Natural killer cell (primary cell): ENCODE measurements at regions not wholly inside any gene's neighbourhood (a gene's known extent, or its start where the extent isn't known, plus 50 kb on each side); places are given as distances from the start of the nearest gene placed in this dataset.

Source experiments
- ATAC-seq, 3 donors: fragments of 150-1000 bp in 2 of 3; fragments of 200-7000 bp in 1 of 3; cut with Tn5 transposase; 1 replicate in 1 of 3; 2 replicates in 2 of 3; pipeline ENCODE4 v1.10.0; 2021; ENCODE audit warnings: mild to moderate bottlenecking in 2 of 3, moderate library complexity in 2 of 3
- DNase-seq, 2 donors: peaks; one replicate each; pipeline versions ENCODE4 v3.0.0 to v3.0.0-alpha.2; 2013 to 2021; ENCODE audit warnings: mixed read lengths in 1 of 2
- H3K27ac ChIP-seq: one replicate; pipeline ENCODE4 v1.5.1; 2013; ENCODE audit warnings: mild to moderate bottlenecking, low read length
- H3K27me3 ChIP-seq: one replicate; pipeline ENCODE4 v1.6.1; 2013; ENCODE audit warnings: low read length; ENCODE audit not compliant: control insufficient read depth, insufficient read depth
- H3K36me3 ChIP-seq: one replicate; pipeline ENCODE4 v1.6.1; 2013; ENCODE audit warnings: low read length; ENCODE audit not compliant: control insufficient read depth, insufficient read depth
- H3K4me1 ChIP-seq: one replicate; pipeline ENCODE4 v1.6.1; 2013; ENCODE audit warnings: low read length; ENCODE audit not compliant: control insufficient read depth, insufficient read depth
- H3K4me3 ChIP-seq: one replicate; pipeline ENCODE4 v1.5.1; 2013; ENCODE audit warnings: low read length
- H3K9me3 ChIP-seq: one replicate; pipeline ENCODE4 v1.6.1; 2013; ENCODE audit warnings: low read length; ENCODE audit not compliant: control insufficient read depth, insufficient read depth
- H3K27ac Mint-ChIP-seq, 2 donors: one replicate each; pipeline ENCODE4 v1.8.0; 2022; ENCODE audit warnings: mild to moderate bottlenecking in 2 of 2, mixed read lengths in 2 of 2, moderate library complexity in 1 of 2
- H3K27me3 Mint-ChIP-seq, 2 donors: one replicate each; pipeline ENCODE4 v1.8.0; 2022; ENCODE audit warnings: low read depth in 2 of 2, mixed read lengths in 2 of 2
- H3K36me3 Mint-ChIP-seq: one replicate; pipeline ENCODE4 v1.8.0; 2022; ENCODE audit warnings: mixed read lengths
- H3K4me1 Mint-ChIP-seq, 2 donors: one replicate each; pipeline ENCODE4 v1.8.0; 2022; ENCODE audit warnings: mixed read lengths in 2 of 2
- H3K4me3 Mint-ChIP-seq: one replicate; pipeline ENCODE4 v1.8.0; 2022; ENCODE audit warnings: mild to moderate bottlenecking, moderate library complexity, mixed read lengths
- H3K9me3 Mint-ChIP-seq, 2 donors: one replicate each; pipeline ENCODE4 v1.8.0; 2022; ENCODE audit warnings: mixed read lengths in 2 of 2
- CTCF ChIP-seq: fragments of 200-600 bp; IDR thresholded peaks from one replicate; pipeline ENCODE4 v1.8.0; 2022; ENCODE audit warnings: antibody characterized with exemption
- WGBS: methylation state at CpG from one replicate; pipeline ENCODE4 v1.1.7; 2013; ENCODE audit warnings: missing lambda C conversion rate; ENCODE audit not compliant: insufficient coverage; 5-methylcytosine and 5-hydroxymethylcytosine counted together
- intact Hi-C: fragments of 100-400 bp; cut with micrococcal nuclease; formaldehyde crosslinking; loops from one replicate; pipeline ENCODE4 v1.14.2; 2022

- no peaks in the 10 kb centered on the region for H3K27me3 Mint-ChIP-seq
- DNase-seq (no peak), ATAC-seq (no peak)
- no peak overlapping the region for H3K27ac Mint-ChIP-seq
- no peak overlapping the region for H3K4me3 Mint-ChIP-seq
- Histone ChIP-seq H3K36me3 (no peaks in the 10 kb centered on the region), H3K27ac (no peak overlapping the region), H3K27me3 (no peaks in the 10 kb centered on the region), H3K4me3 (no peak overlapping the region), H3K9me3 (no peaks in the 10 kb centered on the region), H3K4me1 (no peaks in the 10 kb centered on the region)
- peaks cover 3% of the 10 kb centered on the region for H3K36me3 Mint-ChIP-seq
- H3K9me3 Mint-ChIP-seq = peaks cover 4 to 12% of the 10 kb centered on the region in 2 donors
- TF ChIP-seq CTCF = no peak
- H3K4me1 Mint-ChIP-seq = no peaks in the 10 kb centered on the region
- intact Hi-C loops = no loop called here
Observed at GRCh38 chr4:156593464-156593863, 378.1 kb downstream of the PDGFC start.

- 83% methylated on average over 3 of the region's 3 CpGs for WGBS
- Histone ChIP-seq H3K36me3 (no peaks in the 10 kb centered on the region), H3K9me3 (no peaks in the 10 kb centered on the region), H3K4me3 (no peak overlapping the region), H3K4me1 (no peaks in the 10 kb centered on the region), H3K27ac (no peak overlapping the region), H3K27me3 (no peaks in the 10 kb centered on the region)
- intact Hi-C loops = no loop called here
- peaks cover 4 to 11% of the 10 kb centered on the region in 2 donors for H3K9me3 Mint-ChIP-seq
- H3K36me3 Mint-ChIP-seq = no peaks in the 10 kb centered on the region
- no peak for TF ChIP-seq CTCF
- DNase-seq = no peak
- no peaks in the 10 kb centered on the region for H3K4me1 Mint-ChIP-seq
- ATAC-seq = no peak
- no peak overlapping the region for H3K4me3 Mint-ChIP-seq
- no peaks in the 10 kb centered on the region for H3K27me3 Mint-ChIP-seq
- H3K27ac Mint-ChIP-seq = no peak overlapping the region
Observed at GRCh38 chr4:156591679-156592078, 379.9 kb downstream of the PDGFC start.

GRCh38 chr4:156584100-156584499, 387.5 kb downstream of the PDGFC start:
- no peaks in the 10 kb centered on the region for H3K4me1 Mint-ChIP-seq
- H3K27me3 Mint-ChIP-seq = no peaks in the 10 kb centered on the region
- Histone ChIP-seq H3K9me3 (no peaks in the 10 kb centered on the region), H3K27me3 (no peaks in the 10 kb centered on the region), H3K4me1 (no peaks in the 10 kb centered on the region), H3K4me3 (no peak overlapping the region), H3K36me3 (no peaks in the 10 kb centered on the region), H3K27ac (no peak overlapping the region)
- no peak overlapping the region for H3K4me3 Mint-ChIP-seq
- no peak for ATAC-seq
- DNase-seq = no peak
- H3K36me3 Mint-ChIP-seq = no peaks in the 10 kb centered on the region
- no peak for TF ChIP-seq CTCF
- intact Hi-C loops = no loop called here
- 77% methylated on average over 5 of the region's 5 CpGs for WGBS
- no peak overlapping the region for H3K27ac Mint-ChIP-seq
- peaks cover 3 to 10% of the 10 kb centered on the region in 2 donors for H3K9me3 Mint-ChIP-seq

GRCh38 chr4:156583265-156583664, 388.3 kb downstream of the PDGFC start:
- H3K4me3 Mint-ChIP-seq = no peak overlapping the region
- DNase-seq (no peak), ATAC-seq (no peak)
- no peak for TF ChIP-seq CTCF
- WGBS = no CpG with 5 or more reads among the region's 2 CpGs
- H3K27ac Mint-ChIP-seq = no peak overlapping the region
- H3K36me3 ChIP-seq = no peaks in the 10 kb centered on the region
- intact Hi-C loops = no loop called here
- H3K27me3 ChIP-seq = no peaks in the 10 kb centered on the region
- no peaks in the 10 kb centered on the region for H3K4me1 Mint-ChIP-seq
- no peaks in the 10 kb centered on the region for H3K27me3 Mint-ChIP-seq
- H3K4me3 ChIP-seq = no peak overlapping the region
- H3K27ac ChIP-seq = no peak overlapping the region
- no peaks in the 10 kb centered on the region for H3K36me3 Mint-ChIP-seq
- H3K9me3 ChIP-seq = no peaks in the 10 kb centered on the region
- peaks cover 3 to 9% of the 10 kb centered on the region in 2 donors for H3K9me3 Mint-ChIP-seq
- no peaks in the 10 kb centered on the region for H3K4me1 ChIP-seq
